ENCODE measurements at regions not wholly inside any gene's neighbourhood (a gene's known extent, or its start where the extent isn't known, plus 50 kb on each side); places are given as distances from the start of the nearest gene placed in this dataset.

GRCh38 chr2:16390561-16390960, 275.1 kb downstream of the CYRIA start:
- H3K79me1 ChIP-seq (ENCODE audit: low read depth in 1 of 2, low read length in 2 of 2): no peaks in the 10 kb centered on the region
- no peak overlapping the region for H2BK15ac ChIP-seq (ENCODE audit: low read depth, low read length)
- no peak overlapping the region for H2BK120ac ChIP-seq (ENCODE audit: low read depth, low read length)
- no peaks in the 10 kb centered on the region for H3K4me1 ChIP-seq (ENCODE audit: control insufficient read depth, insufficient read depth, low read length)
- H3K9me3 ChIP-seq (ENCODE audit: control insufficient read depth, insufficient read depth, low read length): peaks cover 32% of the 10 kb centered on the region
- H3K27me3 ChIP-seq (ENCODE audit: control insufficient read depth, insufficient read depth, low read length): no peaks in the 10 kb centered on the region
- no peak overlapping the region for H3K23ac ChIP-seq (ENCODE audit: low read depth, low read length)
- H4K91ac ChIP-seq (ENCODE audit: insufficient read depth, low read depth, low read length): no peak overlapping the region
- no peak overlapping the region for H4K8ac ChIP-seq (ENCODE audit: low read depth in 2 of 2, low read length in 2 of 2)
- H3K36me3 ChIP-seq (ENCODE audit: control insufficient read depth, insufficient read depth, low read length): no peaks in the 10 kb centered on the region
- H3K56ac ChIP-seq (ENCODE audit: extremely low read depth, insufficient read depth, low read length): no peak overlapping the region
- BruUV-seq (replicated peaks): no TSS peak
- DNase-seq: no peak
- H4K20me1 ChIP-seq (ENCODE audit: insufficient read depth, low read length): no peaks in the 10 kb centered on the region
- no peak overlapping the region for H3K4me2 ChIP-seq (ENCODE audit: low read depth, low read length)
- no peak overlapping the region for H3K4ac ChIP-seq (ENCODE audit: low read depth, low read length)
- H2BK5ac ChIP-seq (ENCODE audit: low read depth, low read length, poor library complexity, severe bottlenecking): no peak overlapping the region
- H3K9ac ChIP-seq (ENCODE audit: low read depth, low read length): no peak overlapping the region
- WGBS, 2 experiments (ENCODE audit: extremely low coverage in 2 of 2, insufficient read length in 1 of 2): 8% methylated on average over 2 of the region's 6 CpGs; no CpG with 5 or more reads in 1 of the 2 experiments
- H3K27ac ChIP-seq (ENCODE audit: insufficient read depth, low read length): no peak overlapping the region
- ChIA-PET CTCF (no interaction called here), POLR2A (ENCODE audit: unreplicated experiment) (no interaction called here)
- H3K14ac ChIP-seq (replicated peaks; ENCODE audit: low read depth, low read length): no peak overlapping the region
- H3K4me3 ChIP-seq (ENCODE audit: insufficient read depth, low read depth, low read length): no peak overlapping the region
- ATAC-seq (ENCODE audit: low read depth): no peak
- no peak overlapping the region for H2AFZ ChIP-seq (replicated peaks; ENCODE audit: low read length, poor library complexity)
- no peak overlapping the region for H2AK5ac ChIP-seq (ENCODE audit: low read depth, low read length)
- no peak overlapping the region for H2BK20ac ChIP-seq (ENCODE audit: low read depth, low read length)
- H4K5ac ChIP-seq (ENCODE audit: low read depth, low read length): no peak overlapping the region
- intact Hi-C loops (cut with micrococcal nuclease) (no loop called here), dilution Hi-C loops (cut with HindIII; ENCODE audit: low sequenced_read_pairs, unreplicated experiment) (no loop called here), in situ Hi-C loops (cut with MboI; ENCODE audit: low sequenced_read_pairs) (no loop called here)
- H2AK9ac ChIP-seq (replicated peaks; ENCODE audit: low read depth, low read length, poor library complexity): no peak overlapping the region
- TF ChIP-seq NFE2L2 (IDR thresholded peaks at IDR 0.05; ENCODE audit: low read depth, low read length) (no peak), RAD21 (IDR thresholded peaks at IDR 0.05; ENCODE audit: low read length) (no peak), CEBPB (IDR thresholded peaks at IDR 0.05; ENCODE audit: low read depth, low read length) (no peak), ELK1 (IDR thresholded peaks at IDR 0.05; ENCODE audit: borderline replicate concordance, low read depth, low read length) (no peak), MAZ (IDR thresholded peaks at IDR 0.05; ENCODE audit: borderline replicate concordance, low read depth, low read length) (no peak), CHD1 (IDR thresholded peaks at IDR 0.05; ENCODE audit: low read depth, low read length) (no peak), RCOR1 (IDR thresholded peaks at IDR 0.05; ENCODE audit: insufficient replicate concordance, low read length) (no peak), MXI1 (IDR thresholded peaks at IDR 0.05; ENCODE audit: borderline replicate concordance, low read depth, low read length) (no peak), BHLHE40 (IDR thresholded peaks at IDR 0.05; ENCODE audit: low read depth, low read length) (no peak), MAFK (IDR thresholded peaks at IDR 0.05; ENCODE audit: low read depth, low read length) (no peak), POLR2A (IDR thresholded peaks at IDR 0.05; ENCODE audit: low read depth, low read length) (no peak), FOS (IDR thresholded peaks at IDR 0.05; ENCODE audit: low read depth, low read length) (no peak), USF2 (IDR thresholded peaks at IDR 0.05; ENCODE audit: low read depth, low read length) (no peak), RFX5 (IDR thresholded peaks at IDR 0.05; ENCODE audit: low read depth, low read length) (no peak), SMC3 (IDR thresholded peaks at IDR 0.05; ENCODE audit: low read depth, low read length) (no peak)
- TF ChIP-seq, protein P1, sequence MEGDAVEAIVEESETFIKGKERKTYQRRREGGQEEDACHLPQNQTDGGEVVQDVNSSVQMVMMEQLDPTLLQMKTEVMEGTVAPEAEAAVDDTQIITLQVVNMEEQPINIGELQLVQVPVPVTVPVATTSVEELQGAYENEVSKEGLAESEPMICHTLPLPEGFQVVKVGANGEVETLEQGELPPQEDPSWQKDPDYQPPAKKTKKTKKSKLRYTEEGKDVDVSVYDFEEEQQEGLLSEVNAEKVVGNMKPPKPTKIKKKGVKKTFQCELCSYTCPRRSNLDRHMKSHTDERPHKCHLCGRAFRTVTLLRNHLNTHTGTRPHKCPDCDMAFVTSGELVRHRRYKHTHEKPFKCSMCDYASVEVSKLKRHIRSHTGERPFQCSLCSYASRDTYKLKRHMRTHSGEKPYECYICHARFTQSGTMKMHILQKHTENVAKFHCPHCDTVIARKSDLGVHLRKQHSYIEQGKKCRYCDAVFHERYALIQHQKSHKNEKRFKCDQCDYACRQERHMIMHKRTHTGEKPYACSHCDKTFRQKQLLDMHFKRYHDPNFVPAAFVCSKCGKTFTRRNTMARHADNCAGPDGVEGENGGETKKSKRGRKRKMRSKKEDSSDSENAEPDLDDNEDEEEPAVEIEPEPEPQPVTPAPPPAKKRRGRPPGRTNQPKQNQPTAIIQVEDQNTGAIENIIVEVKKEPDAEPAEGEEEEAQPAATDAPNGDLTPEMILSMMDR (conservative IDR thresholded peaks at IDR 0.05; ENCODE audit: low read depth, low read length): no peak
- no peaks in the 10 kb centered on the region for H3K9me1 ChIP-seq (ENCODE audit: insufficient read depth, low read length)
- no peak overlapping the region for H3K18ac ChIP-seq (ENCODE audit: low read depth, low read length)

Data from IMR-90 (cell line).